HG02571 (cell line): ENCODE measurements at regions not wholly inside any gene's neighbourhood (a gene's known extent, or its start where the extent isn't known, plus 50 kb on each side); places are given as distances from the start of the nearest gene placed in this dataset.
"Not testable (repeated sequence)": the region's sequence is repeated elsewhere in the genome, so short reads cannot be mapped to it uniquely, and the experiment has no call there.

ENCODE experiments used
- ATAC-seq: cut with Tn5 transposase; IDR thresholded peaks from one replicate; pipeline ENCODE4 v1.9.1; 2021; ENCODE audit warnings: mild to moderate bottlenecking, moderate library complexity; ENCODE audit not compliant: unreplicated experiment

DNA sequence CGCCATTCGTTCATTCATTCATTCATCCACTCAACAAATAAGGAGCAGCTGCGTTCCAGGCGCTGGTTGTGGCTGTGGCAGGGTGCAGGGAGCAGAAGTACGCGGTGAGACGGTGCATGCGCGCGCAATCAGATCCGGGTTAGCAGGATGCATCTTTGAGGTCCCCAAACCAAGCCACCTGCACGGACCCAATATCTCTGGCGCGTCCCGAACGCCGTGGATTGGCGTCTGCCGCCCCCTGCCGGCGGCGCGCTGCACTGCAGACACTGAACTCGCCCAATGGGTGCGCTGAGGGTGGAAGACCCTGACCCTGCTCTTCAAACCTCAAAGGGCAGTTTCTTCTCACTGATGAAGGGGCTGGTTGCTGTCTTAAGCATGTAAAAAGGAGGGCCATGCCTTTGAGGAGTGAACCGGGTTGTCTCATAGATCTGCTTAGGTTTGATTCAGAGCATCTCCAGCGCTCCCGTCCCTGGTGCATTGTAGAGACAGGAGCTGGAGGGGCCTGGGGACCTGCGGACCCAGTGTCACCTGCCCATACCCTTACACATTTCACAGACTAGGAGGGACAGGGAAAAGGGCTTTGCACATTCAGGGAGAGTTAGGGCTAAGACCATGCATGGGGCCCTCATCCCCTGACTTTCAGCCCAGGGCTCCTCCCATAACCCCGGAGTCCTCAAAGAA lies 102.5 kb downstream of the RAMP3 start:
- peak; percentile 61 for ATAC-seq

DNA sequence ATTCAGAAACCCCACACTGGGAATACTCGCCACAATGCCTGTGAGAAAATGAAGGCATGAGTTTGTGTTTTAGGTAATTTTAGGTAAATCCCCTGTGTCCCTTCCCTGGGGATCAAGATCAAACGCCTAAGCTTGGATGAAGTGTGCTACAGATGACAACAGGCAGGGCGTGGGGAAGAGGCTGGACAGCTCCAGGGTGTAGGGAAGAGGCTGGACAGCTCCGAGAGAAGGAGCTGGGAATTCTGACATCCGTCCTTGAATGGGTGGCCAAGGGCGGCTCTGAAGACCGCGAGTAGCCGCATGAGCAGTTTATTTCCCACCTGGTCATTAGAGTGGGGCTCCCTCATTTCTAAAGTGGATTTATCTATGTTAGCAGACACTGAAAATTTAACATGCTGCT lies 109.7 kb downstream of the RAMP3 start:
- no peak for ATAC-seq

DNA sequence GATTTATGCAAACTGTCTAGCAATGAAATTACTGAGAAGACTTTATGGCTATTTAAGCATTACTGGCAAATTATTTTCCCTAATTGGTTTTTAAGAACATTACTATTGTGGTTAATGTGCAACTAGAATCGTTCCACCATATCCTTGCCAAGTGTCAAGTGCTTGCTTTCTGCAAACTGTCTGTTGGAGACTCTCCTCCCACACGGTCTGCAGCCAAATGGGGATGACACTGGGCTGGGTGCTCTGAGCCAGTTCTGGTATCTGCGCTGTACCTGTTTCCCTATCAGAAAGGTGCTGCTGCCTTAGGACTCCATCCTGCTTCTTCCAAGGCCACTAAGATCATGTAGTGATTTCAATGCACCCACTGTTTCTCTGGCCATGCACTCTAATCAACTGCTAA lies 110.4 kb downstream of the RAMP3 start:
- ATAC-seq, result no peak

DNA sequence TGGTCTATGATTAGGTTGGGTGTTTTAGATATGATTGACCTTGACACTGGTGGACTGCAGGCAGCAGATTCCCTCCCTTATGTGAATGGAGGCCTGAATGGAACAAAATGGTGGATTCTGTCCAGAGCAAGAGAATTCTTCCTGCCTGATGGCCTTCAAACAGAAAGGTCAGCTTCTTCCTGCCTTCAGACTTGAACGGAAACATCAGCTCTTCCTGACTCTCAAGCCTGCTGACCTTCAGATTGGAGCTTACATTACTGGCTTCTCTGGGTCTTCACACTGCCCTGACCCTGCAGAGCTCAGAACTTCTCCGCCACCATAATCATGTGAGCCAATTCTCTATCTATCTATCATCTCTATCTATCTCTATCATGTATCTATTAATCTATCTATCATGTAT lies 111.6 kb downstream of the RAMP3 start:
- no peak for ATAC-seq

DNA sequence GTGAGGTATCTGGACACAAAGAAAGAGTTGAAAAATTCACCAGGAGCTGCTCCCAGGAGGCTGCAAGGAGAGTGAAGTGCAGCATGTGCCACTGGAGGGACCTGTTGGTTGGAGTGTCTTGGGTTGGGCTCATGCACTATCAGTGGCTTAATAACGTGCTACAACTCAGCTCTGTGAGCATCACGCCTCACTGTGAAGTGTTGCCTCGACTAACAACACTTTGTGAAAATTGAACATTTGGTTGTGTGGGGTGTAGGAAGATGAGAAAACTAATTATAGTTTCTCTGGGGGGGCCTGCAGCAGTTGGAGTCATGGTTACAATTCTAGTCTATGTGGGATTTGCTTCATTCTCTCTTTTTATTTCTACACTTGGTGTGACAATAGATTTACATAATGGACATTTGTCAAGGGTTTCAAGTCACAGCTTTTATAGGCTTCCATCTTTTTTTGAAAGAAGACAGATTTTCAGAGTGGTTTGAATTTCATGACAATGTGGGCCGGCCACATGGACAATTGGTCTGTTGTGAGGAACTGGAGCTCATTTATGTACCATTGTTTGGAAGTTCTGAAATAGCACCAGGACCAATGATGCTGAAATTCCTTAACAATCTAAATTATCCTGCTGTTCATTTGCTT lies 121.3 kb downstream of the RAMP3 start:
- no peak for ATAC-seq

DNA sequence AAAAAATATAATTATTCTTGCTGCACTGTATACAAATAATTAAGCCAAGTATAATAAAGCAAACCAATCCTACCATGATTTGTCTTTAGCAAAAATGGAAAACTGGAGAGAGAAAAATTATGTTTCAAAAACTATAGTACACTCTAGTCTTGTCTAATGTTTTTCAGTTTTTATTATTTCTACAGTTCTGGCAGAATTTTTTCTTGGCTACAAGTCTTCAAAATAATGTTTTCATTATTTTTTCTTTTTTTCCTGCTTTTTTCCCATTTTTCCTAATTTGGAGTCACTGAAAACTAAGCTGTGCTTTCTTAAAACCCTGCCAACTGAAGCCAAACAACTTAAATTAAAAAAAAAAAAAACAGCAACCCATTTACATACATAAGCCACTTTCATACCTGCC lies 132.0 kb downstream of the RAMP3 start:
- not testable (repeated sequence) for ATAC-seq

DNA sequence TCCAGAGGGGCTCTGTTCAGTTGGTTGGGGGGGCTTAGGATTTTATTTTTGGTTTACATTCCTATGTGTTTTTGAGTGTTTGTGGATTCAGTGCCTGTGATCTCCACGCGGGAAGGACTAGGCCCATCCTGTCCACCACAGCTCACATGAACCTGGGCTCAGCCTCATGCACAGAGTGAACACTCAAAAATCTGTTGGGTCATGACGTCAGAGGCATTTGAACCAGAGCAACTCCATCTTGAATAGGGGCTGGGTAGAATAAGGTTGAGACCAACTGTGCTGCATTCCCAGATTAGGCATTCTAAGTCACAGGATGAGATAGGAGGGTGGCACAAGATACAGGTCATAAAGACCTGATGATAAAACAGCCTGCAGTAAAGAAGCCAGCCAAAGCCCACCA lies 133.3 kb downstream of the RAMP3 start:
- no peak for ATAC-seq

DNA sequence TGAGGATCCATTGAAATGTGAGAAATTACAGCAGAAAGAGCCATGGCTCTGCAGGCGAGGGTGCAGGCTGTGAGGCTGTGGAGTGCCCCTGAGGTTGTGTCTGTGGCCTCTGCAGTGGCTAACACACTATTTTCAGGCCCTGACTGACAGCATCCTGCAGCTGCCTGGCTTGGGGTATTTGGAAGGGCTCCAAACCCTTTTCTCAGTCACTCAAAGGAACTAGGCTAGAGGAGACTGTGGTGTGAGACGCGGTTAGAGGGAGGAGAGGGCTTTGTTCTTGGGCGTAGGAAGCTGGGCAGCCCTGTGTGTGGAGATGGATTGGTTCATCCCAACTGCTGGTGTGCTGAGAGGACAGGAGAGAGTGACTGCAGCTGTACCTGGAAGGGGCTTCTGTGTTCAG lies 134.9 kb downstream of the RAMP3 start:
- ATAC-seq, result no peak

DNA sequence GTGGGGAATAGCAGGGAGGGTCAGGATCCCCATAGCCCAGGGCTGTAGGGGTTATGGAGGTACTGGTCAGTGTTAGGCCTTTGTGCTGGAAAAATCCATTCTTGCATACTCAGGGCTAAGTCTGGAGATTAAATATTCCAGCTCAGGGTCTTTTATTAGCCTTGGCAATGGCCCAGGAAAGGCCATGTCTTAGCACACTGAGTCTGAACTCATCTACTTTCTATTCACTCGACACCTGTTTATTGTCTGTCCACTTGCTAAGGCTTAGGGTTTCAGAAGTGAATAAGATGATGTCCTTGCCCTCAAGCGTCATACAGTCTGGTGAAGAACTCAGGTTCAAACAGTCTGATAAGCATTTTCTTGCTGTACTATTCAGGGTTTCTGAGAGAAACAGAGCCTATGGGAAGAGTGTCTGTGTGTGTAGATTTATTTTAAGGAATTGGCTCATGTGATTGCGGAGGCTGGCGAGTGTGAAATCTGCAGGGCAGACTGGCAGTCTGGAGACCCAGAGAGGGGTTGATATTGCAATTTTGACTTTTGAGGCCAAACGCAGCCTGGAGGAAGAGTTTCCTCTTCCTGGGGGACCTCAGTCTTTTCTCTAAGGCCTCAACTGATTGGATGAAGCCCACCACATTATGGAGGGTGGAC lies 135.8 kb downstream of the RAMP3 start:
- ATAC-seq, result no peak

DNA sequence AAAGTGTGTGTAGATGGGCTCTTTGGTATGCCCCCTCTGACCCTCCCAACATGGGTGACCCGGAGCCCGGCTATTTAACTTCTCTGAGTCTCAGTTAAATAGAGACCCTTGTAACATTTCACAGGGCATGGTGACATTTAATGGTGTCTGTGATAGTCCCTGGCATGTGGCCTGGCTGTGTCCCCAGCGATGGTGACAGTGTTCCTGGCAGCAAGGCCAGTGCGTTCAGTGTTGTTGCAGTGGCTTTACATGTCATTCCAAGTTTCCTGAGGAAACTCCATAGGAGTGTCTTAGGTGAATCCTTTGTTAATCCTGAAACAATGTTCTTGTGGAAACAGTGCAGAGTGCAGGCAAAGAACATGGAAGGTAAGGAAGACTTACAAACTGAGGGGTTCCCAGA lies 137.0 kb downstream of the RAMP3 start:
- ATAC-seq, result no peak

DNA sequence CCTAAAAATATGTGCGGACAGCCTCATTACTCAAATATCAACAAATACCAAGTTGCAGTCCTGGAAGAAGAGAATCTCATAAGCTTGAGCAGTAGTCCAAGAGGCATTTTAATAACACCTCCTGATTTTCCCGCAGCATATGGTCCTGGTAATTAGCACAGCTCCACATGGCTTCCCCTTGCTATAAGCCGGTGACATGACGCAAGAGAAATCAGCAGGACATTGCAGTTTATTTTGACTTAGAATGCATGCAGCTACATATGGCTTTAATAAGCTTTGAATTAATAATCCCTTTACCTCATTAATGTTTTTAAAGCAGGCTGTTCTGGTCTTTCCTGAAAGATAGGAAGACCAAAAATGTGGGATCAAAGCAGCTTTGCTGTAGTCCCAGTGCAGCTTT lies 137.6 kb downstream of the RAMP3 start:
- ATAC-seq, result no peak

DNA sequence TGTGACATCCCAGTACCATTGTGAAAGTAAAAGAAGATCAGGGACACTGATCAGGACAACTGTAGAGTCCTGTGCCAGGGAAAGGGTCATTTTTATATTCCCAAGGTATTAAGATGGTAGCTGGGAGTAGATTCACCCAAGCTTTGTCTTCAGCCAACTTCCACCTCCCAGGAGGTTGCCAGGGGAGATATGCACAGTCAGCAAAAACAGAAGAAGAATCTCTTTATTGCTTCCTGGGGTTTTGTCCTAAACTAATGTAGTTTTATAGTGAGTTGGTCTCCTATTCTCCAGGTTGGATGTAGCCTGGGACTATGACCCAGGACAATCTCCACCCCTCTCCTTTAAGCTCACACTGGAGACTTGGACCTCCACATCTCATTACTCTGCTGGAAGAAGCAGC lies 139.2 kb downstream of the RAMP3 start:
- no peak for ATAC-seq

DNA sequence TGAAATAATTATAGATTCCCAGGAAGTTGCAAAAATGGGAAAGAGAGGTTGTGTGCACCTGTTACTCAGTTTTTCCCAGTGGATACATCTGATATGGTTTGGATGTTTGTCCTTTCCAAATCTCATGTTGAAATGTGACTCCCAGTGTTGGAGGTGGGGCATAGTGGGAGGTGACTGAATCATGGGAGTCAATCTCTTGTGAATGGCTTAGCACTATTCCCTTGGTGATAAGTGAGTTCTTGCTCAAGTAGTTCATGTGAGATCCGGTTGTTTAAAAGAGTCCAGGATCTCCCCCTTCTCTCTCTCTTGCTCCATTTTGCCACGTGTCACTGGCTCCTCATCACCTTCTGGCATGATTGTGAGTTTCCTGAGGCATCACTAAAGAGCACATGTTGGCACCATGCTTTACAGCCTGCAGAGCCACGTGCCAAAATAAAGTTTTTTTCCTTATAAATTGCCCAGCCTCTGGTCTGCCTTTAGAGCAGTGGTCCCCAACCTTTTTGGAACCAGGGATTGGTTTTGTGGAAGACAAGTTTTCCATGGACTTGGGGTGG lies 149.2 kb downstream of the RAMP3 start:
- ATAC-seq, result no peak

DNA sequence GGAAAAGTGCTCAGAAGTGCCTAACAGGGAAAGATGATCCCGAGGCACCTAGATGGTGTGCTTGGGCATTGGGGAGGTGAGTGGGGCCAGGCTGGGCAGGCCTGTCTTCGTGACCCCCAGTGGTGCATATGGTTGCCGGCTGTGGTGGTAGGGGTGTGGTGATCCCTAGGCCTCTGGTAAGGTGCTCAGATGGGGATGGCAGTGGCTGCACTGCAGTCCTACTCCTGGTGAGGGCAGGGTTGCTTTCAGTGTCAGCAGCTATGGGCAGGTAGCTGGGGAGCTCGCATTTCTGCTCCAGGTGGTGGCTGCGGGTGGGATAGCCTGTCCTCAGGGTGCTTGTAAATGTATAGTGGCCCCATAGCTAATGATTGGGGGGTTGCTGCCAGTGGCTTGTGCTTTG lies 154.0 kb downstream of the RAMP3 start:
- no peak for ATAC-seq

DNA sequence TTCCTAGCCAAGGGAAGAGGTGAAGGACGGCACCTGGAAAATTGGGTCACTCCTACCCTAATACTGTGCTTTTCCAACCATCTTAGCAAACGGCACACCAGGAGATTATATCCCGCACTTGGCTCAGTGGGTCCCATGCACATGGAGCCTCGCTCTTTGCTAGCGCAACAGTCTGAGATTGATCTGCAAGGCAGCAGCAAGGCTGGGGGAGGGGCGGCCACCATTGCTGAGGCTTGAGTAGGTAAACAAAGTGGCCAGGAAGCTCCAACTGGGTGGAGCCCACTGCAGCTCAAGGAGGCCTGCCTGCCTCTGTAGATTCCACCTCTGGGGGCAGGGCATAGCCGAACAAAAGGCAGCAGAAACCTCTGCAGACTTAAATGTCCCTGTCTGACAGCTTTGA lies 157.9 kb downstream of the RAMP3 start:
- ATAC-seq, result not testable (repeated sequence)

DNA sequence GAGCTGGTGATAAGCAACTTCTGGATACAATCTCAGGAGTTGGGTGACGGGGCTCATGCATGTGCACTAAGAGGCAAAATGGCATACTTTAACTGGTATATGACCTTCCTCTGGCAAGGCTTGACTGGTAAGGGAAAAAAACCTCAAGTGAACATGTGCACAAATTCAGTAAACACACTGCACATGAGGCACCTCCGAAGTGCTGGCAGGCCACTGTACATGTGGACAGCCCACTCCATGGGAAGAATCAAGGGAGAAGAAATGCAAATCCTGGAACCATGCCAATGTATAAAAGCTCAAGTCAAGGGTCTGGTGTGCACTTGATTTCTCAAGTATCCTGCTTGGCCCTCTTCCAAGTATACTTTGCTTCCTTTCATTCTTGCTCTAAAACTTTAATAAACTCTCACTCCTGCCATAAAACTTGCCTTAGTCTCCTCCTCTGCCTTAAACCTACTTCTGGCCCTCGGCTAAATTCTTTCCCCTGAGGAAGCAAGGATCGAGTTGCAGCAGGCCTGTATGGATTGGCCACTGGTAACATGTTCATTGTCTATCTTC lies 167.2 kb downstream of the RAMP3 start:
- ATAC-seq, result no peak

DNA sequence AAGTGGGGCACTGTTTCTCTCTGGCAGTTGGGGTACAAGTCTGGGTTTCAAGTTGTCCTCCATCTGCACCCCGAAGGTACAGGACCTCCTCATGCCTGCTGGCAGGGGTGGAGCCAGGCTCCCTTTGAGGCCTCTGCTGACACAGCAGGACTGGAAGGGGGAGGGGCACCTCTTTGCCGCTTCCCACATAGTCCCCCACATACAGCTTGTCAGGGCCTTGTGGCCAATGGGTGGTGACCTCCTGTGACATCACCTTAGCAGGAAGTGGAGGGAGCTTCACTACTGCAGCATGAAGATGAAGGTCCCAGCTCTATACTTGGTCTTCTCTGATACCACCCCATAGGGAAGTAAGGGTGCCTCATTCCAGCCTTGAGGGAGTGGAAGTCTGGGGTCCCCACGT lies 167.8 kb downstream of the RAMP3 start:
- ATAC-seq, result no peak

DNA sequence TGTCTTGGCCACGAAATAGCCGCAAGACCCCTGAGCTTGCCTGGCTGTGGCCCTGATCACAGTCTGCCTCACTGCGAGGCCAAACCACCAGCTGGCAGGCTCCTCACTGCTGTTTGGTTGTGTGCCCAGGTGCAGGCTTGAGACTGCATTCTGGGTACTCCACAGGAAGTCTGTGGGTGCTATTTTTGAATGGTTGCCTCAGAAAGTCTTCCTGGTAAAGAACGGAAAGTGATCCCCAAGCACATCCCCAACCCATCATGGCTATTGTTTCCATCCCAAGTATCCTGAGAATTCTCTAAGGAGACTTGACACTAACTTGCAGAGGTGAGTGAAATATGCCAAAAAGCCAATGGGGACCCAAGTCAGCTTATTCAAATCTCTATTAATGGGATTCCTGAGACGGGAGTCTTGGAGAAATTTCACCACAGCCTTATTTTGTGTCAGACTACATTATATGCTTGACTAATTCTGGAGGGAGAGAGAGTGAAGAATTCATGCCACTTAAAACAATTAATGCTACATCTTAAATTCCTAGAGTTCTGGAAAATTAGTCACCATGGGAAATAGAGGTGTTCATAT lies 170.9 kb downstream of the RAMP3 start:
- no peak for ATAC-seq

DNA sequence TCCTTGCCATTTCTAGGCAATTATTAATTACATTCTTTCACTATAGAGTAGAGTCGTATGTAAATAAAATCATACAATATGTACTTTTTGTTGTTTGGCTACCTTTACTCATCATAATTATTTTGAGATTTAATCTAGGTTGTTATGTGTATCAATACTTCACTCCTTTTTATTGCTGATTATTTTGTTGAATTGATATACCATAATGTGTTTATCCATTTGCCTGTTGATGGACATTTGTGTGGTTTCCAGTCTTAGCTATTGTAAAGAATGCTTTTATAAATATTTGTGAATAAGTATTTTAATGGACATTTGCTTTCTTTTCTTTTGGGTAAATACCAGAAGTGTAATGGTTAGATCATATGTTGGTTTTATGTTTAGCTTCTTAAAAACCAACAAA lies 174.0 kb downstream of the RAMP3 start:
- ATAC-seq, result no peak

DNA sequence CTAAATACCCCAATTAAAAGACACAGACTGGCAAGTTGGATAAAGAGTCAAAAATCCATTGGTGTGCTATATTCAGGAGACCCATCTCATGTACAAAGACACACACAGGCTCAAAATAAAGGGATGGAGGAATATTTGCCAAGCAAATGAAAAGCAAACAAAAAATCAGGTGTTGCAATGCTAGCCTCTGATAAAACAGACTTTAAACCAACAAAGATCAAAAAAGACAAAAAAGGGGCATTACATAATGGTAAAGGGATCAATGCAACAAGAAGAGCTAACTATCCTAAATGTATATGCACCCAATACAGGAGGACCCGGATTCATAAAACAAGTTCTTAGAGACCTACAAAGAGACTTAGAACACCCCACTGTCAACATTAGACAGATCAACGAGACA lies 177.4 kb downstream of the RAMP3 start:
- ATAC-seq, result not testable (repeated sequence)

DNA sequence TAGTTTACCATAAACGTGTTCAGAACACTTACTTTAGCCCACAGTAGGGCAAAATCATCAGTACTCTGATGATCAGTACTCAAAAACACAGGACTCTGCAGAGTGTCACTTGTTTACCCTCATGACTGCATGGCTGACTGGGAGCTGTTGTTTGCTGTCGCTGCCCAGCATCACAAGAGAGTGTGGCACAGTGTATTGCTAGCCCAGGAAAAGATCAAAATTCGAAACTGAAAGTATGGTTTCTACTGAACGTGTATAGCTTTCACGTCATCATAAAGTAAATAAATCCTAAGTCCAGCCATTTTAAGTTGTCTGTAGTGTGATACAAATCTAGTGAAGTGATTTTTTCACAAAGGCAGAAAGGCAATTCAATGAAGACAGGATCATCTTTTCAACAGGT lies 184.6 kb downstream of the RAMP3 start:
- no peak for ATAC-seq

DNA sequence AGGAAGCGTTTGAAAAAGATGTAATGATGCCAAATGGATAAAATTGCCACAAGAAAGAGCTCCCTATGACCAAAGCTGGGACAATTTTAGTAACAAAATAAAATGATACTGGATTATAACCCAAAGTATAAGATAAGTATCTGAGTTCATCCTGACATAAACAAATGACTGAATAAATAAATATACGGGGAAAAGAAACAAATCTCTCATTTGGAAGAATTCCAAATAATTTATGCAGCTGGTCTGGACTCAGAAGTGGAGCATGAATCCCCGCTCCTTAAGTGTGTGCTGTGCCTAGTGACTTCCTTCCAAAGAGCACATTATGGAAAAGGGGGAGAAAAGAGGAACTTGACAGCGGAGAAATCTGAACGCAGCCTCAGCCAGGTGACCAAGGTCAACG lies 186.2 kb downstream of the RAMP3 start:
- no peak for ATAC-seq
